ENCODE measurements at regions not wholly inside any gene's neighbourhood (a gene's known extent, or its start where the extent isn't known, plus 50 kb on each side); places are given as distances from the start of the nearest gene placed in this dataset.

- no peak for DNase-seq
Observed at GRCh38 chr20:59376109-59376841, 75.9 kb downstream of the EDN3 start.

- DNase-seq: no peak
Observed at GRCh38 chr20:59376998-59377397, 76.6 kb downstream of the EDN3 start.

- DNase-seq: no peak
Observed at GRCh38 chr20:59377842-59378241, 77.4 kb downstream of the EDN3 start.

- DNase-seq: no peak
Observed at GRCh38 chr20:59378396-59378795, 78.0 kb downstream of the EDN3 start.

GRCh38 chr20:59378966-59379365, 78.6 kb downstream of the EDN3 start:
- no peak for DNase-seq

- DNase-seq: no peak
Observed at GRCh38 chr20:59381689-59382088, 81.3 kb downstream of the EDN3 start.

- DNase-seq: no peak
Observed at GRCh38 chr20:59382157-59382725, 81.8 kb downstream of the EDN3 start.

- DNase-seq: no peak
Observed at GRCh38 chr20:59382907-59383306, 82.5 kb downstream of the EDN3 start.

GRCh38 chr20:59385038-59385437, 84.6 kb downstream of the EDN3 start:
- DNase-seq: no peak

- DNase-seq: no peak
Observed at GRCh38 chr20:59385480-59385879, 85.1 kb downstream of the EDN3 start.

- no peak for DNase-seq
Observed at GRCh38 chr20:59386809-59387208, 86.4 kb downstream of the EDN3 start.

GRCh38 chr20:59387891-59388290, 87.5 kb downstream of the EDN3 start:
- no peak for DNase-seq

GRCh38 chr20:59388402-59388801, 88.0 kb downstream of the EDN3 start:
- DNase-seq: no peak

GRCh38 chr20:59390437-59390836, 90.0 kb downstream of the EDN3 start:
- DNase-seq: no peak

- DNase-seq: no peak
Observed at GRCh38 chr20:59391975-59392374, 91.6 kb downstream of the EDN3 start.

- no peak for DNase-seq
Observed at GRCh38 chr20:59392736-59393135, 92.3 kb downstream of the EDN3 start.

GRCh38 chr20:59393142-59393541, 92.7 kb downstream of the EDN3 start:
- no peak for DNase-seq

GRCh38 chr20:59395729-59396128, 95.3 kb downstream of the EDN3 start:
- DNase-seq: no peak

- DNase-seq: no peak
Observed at GRCh38 chr20:59398537-59399205, 98.3 kb downstream of the EDN3 start.

GRCh38 chr20:59399426-59400099, 99.2 kb downstream of the EDN3 start:
- no peak for DNase-seq

GRCh38 chr20:59400708-59401107, 100.3 kb downstream of the EDN3 start:
- no peak for DNase-seq

GRCh38 chr20:59402681-59403080, 102.3 kb downstream of the EDN3 start:
- DNase-seq: peak; percentile 44 to 51

- peak; percentile 20 to 31 for DNase-seq
Observed at GRCh38 chr20:59403261-59403961, 103.0 kb downstream of the EDN3 start.

Measured in NCI-H187 (cell line).